ENCODE measurements at regions not wholly inside any gene's neighbourhood (a gene's known extent, or its start where the extent isn't known, plus 50 kb on each side); places are given as distances from the start of the nearest gene placed in this dataset.

- Histone ChIP-seq H3K4me3 (replicated peaks; ENCODE audit: low read depth, low read length) (no peak overlapping the region), H3K36me3 (ENCODE audit: control insufficient read depth, insufficient read depth, low read length) (no peaks in the 10 kb centered on the region), H3K27me3 (replicated peaks; ENCODE audit: control insufficient read depth, insufficient read depth, low read length) (no peaks in the 10 kb centered on the region)
- no peak for TF ChIP-seq CTCF (IDR thresholded peaks at IDR 0.05; ENCODE audit: insufficient read depth, low read length, poor library complexity, severe bottlenecking)
- DNase-seq (ENCODE audit: extremely low read depth, insufficient read length): no peak
Observed at GRCh38 chr20:53800883-53801604, 207.4 kb upstream of the ZNF217 start.

- no peak overlapping the region for H3K4me3 ChIP-seq (replicated peaks; ENCODE audit: low read depth, low read length)
- no peaks in the 10 kb centered on the region for H3K36me3 ChIP-seq (ENCODE audit: control insufficient read depth, insufficient read depth, low read length)
- TF ChIP-seq CTCF (IDR thresholded peaks at IDR 0.05; ENCODE audit: insufficient read depth, low read length, poor library complexity, severe bottlenecking): no peak
- no peaks in the 10 kb centered on the region for H3K27me3 ChIP-seq (replicated peaks; ENCODE audit: control insufficient read depth, insufficient read depth, low read length)
- DNase-seq (ENCODE audit: extremely low read depth, insufficient read length): no peak
Observed at GRCh38 chr20:53800418-53800817, 206.8 kb upstream of the ZNF217 start.

GRCh38 chr20:53797085-53797484, 203.4 kb upstream of the ZNF217 start:
- no peaks in the 10 kb centered on the region for H3K36me3 ChIP-seq (ENCODE audit: control insufficient read depth, insufficient read depth, low read length)
- no peak overlapping the region for H3K4me3 ChIP-seq (replicated peaks; ENCODE audit: low read depth, low read length)
- TF ChIP-seq CTCF (IDR thresholded peaks at IDR 0.05; ENCODE audit: insufficient read depth, low read length, poor library complexity, severe bottlenecking): no peak
- no peaks in the 10 kb centered on the region for H3K27me3 ChIP-seq (replicated peaks; ENCODE audit: control insufficient read depth, insufficient read depth, low read length)
- DNase-seq (ENCODE audit: extremely low read depth, insufficient read length): no peak

GRCh38 chr20:53795170-53795569, 201.5 kb upstream of the ZNF217 start:
- no peak overlapping the region for H3K4me3 ChIP-seq (replicated peaks; ENCODE audit: low read depth, low read length)
- H3K36me3 ChIP-seq (ENCODE audit: control insufficient read depth, insufficient read depth, low read length): no peaks in the 10 kb centered on the region
- TF ChIP-seq CTCF (IDR thresholded peaks at IDR 0.05; ENCODE audit: insufficient read depth, low read length, poor library complexity, severe bottlenecking): no peak
- no peak for DNase-seq (ENCODE audit: extremely low read depth, insufficient read length)
- no peaks in the 10 kb centered on the region for H3K27me3 ChIP-seq (replicated peaks; ENCODE audit: control insufficient read depth, insufficient read depth, low read length)

- no peaks in the 10 kb centered on the region for H3K27me3 ChIP-seq (replicated peaks; ENCODE audit: control insufficient read depth, insufficient read depth, low read length)
- no peak overlapping the region for H3K4me3 ChIP-seq (replicated peaks; ENCODE audit: low read depth, low read length)
- H3K36me3 ChIP-seq (ENCODE audit: control insufficient read depth, insufficient read depth, low read length): no peaks in the 10 kb centered on the region
- no peak for DNase-seq (ENCODE audit: extremely low read depth, insufficient read length)
- no peak for TF ChIP-seq CTCF (IDR thresholded peaks at IDR 0.05; ENCODE audit: insufficient read depth, low read length, poor library complexity, severe bottlenecking)
Observed at GRCh38 chr20:53794529-53795115, 201.0 kb upstream of the ZNF217 start.
